Kidney glomerular epithelial cell (primary cell): ENCODE measurements at regions not wholly inside any gene's neighbourhood (a gene's known extent, or its start where the extent isn't known, plus 50 kb on each side); places are given as distances from the start of the nearest gene placed in this dataset.

ENCODE experiments used
- DNase-seq: peaks from one replicate; lab custom pipeline; 2025; lab: John Stamatoyannopoulos, UW

DNA sequence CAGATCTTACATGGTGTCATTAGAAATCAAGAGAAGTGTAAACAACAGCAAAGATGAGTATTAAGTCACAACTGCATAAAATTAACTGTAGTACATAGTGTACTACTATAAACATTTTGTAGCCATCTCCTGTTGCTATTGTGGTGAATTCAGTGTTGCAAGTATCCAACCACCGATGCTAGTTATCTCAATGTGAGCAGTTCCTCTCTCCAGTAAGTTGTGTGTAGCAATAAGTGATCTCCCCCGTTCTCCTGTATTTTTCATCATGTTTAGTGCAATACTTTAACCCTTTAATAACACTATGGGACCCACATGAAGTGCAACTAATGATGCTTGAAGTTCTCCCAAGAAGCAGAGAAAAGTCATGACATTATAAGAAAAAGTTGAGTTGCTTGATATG, 264.7 kb upstream of the KCNH8 start:
- DNase-seq, result no peak

DNA sequence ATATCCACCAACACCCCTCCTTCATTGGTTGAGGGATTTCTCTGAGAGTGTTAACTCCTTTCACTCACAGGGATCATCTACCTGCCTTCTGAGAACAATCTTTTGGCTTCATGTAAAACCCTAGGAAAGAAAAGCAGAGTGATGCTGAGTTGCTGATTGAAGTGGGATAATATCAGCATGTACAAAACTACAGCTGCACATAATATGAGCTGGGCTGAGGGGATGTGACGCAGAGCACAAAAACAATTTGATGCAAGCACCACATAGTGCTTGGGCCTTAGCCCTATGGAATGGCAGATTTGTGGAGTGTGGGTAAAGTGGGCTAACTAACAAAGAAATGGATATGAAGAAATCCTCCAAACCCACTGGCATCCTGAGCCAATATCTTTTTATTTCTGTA, 267.6 kb upstream of the KCNH8 start:
- DNase-seq, result no peak

DNA sequence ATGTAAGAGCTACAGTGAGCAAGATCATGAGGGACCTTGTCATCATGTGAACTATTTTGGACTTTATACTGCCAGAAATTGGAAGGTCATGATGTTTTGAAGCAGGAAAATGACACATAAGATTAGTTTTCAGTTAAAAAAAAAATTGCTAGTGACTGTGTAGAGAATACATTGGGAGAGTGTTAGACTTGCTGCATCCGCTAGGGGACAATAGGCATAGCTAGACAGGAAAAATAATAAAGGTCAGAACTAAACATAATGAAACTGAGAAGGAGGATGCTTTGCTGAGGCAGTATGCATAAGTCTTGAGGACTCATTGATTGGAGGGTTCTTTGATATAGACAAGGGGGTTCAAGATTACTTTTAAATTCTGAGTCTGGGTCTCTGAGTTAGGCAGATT, 275.8 kb upstream of the KCNH8 start:
- no peak for DNase-seq

DNA sequence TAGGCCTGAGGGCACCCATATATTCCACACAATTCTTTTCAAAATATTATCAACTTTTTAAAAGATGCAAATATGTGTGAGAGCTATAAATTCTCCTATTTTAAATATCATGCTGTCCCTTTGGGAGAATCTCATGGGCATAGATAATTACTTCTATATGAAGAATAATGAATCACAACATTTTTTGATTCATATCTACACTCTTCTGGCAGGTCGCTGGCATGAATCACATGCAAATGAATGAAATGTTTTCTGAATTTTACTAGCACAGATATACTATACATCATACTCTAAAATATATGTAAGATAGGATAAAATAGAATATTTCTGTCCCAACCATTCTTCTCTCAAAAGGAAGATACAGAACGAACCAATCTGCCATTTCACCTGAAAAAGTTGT, 277.7 kb upstream of the KCNH8 start:
- DNase-seq, result no peak

DNA sequence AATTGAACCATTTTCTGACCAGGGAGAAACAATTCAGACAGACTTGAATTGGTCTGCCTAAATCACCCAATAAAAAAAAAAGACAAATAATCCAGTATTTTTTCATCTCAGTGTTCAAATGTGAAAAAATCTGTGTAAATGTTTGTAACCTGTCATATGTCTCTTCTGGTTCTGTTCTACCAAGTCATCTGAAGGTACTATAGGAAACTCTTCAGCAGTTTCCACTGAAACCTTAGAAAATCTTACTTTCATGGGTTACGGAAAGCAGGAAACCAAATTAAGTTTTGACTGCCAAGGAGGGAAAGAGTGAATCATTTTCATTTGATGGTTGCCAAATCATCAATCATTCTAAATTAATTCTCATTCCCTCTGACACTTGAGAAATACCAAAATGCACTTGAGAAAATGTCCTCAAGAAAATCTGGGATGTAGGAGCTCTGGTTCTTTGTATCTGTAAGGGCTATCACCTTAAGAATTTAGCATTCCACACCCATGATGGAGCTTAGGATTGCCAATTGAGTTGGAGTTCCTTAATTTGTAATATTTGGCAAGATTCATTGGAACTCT, 278.2 kb upstream of the KCNH8 start:
- no peak for DNase-seq

DNA sequence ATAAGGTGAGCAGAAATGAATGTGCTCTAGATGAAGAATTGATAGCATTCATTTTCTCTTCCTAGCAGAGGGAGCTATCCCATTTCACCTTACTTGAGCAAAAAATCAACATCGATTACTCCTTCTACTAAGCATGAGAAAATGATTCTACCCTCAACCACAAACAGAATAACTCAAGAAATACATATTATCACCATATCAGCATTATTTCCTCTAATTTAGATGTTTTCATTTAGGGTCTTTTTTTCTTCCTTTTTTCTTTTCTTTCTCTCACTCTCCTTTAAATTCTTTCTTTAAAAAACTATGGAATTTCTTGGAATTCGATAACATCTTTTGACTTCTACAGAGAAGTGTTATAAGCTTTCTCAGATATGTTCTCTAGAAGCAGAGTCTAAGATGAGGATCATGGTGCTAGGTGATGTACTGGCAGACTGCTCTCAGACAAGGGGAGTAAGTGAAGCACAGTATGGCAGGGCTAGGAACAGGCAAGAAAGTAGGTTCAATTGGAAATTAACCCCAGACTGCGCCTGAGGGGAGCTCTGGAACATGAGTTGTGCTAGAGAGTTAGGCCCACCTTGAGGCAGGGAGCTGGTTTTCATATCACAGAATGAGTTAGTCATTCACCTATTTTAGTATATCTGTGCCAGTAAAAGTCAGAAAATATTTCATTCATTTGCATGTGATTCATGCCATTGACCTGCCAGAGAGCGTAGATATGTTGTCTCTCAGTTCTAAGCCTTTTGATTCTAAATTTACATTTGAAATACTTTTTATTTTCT, 279.2 kb upstream of the KCNH8 start:
- no peak for DNase-seq

GRCh38 chr3:18866899-18867298, 281.4 kb upstream of the KCNH8 start:
- DNase-seq, result no peak

- no peak for DNase-seq
These were observed 283.2 kb upstream of the KCNH8 start for GRCh38 chr3:18864933-18865731.

GRCh38 chr3:18862077-18862476, 286.2 kb upstream of the KCNH8 start:
- no peak for DNase-seq

GRCh38 chr3:18861137-18861536, 287.2 kb upstream of the KCNH8 start:
- DNase-seq, result no peak

- no peak for DNase-seq
These were observed 295.0 kb upstream of the KCNH8 start for GRCh38 chr3:18853269-18853668.

DNA sequence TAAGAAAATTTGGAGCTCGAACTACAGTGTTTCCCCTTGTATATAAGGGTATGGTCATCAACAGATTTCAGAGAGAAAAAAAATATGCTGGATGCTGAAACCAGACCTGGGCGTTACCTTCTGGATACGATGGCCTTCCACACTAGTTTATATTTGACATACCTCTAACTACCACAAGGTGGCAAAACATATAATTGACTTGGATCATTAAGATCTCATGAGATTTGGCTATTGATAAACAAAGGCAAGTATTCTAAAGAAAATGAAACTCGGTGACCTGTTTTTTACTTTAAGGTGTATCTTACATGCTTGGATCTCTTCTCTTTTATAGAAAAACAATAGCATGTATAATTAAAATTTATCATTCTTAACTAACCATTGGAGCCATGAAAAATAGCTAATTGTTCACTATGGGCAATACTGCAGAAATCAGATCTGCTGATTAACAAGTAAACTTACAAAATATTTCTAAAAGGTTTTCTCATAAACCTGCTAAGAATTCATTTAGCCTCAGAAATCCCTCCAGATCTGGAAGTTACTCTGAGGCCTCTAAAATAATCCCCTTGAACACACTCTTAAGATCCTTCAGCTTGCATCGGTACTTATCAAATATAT, 300.6 kb upstream of the KCNH8 start:
- DNase-seq, result peak; percentile 9

GRCh38 chr3:18843983-18844382, 304.3 kb upstream of the KCNH8 start:
- DNase-seq, result no peak

DNA sequence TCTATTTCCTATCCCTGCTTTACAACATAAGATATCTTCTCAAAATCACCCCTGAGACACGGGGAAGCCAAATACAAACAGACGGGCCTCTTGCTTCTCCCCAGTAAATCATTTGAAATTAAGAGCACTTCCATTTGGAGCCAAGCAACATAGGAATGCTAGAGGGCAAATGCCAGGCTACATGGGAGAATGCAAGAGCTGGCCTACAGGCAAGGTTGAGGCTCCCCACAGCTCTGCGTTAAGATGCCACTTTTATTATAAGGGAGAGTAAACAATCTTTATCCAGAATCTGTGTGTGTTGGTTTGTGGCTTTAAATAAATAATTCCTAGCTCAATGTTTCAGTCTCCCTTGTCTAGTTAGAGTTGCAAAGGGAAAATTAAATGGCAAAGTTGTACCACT, 305.1 kb upstream of the KCNH8 start:
- no peak for DNase-seq

DNA sequence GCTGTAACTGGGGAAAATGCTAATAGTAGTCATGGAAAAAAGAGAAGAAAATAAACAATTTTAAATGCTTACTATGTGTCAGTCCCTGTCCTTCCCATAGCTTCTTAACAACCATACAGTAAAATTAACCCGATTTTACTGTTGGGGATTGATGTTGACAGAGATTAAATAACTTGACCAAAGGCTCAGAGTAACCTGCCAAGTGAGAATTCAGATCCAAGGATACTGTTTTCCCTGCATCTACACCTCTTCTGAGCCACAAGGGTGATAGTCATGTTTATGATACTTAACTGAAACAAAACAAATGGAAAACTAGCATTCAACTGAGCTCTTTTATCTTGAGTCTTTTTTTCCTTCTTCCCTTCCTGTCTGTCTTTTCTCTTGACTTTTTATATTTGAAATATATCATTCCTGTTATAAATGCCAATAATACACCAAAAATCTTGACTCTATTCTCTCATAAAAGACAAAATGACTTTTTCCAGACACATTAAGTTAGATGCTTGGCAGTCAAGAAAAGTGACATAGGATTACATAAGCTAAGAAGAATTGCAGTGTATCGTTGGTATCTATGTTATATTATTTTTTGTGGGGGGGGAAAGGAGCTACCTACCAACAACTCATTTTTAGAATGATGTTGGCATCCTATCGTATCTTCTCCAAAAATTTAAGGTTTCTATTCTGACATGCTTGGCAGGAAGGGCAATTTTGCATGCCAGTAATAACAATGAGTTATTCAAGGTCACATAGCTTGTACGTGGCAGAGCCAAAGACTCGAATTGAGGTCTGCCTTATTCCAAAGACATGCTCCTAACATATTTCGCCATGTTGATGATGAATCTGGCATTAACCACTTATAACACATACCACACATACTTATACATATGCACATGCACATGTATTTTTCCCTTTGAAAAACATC, 306.6 kb upstream of the KCNH8 start:
- no peak for DNase-seq

GRCh38 chr3:18840535-18841137, 307.7 kb upstream of the KCNH8 start:
- no peak for DNase-seq

GRCh38 chr3:18838758-18839157, 309.6 kb upstream of the KCNH8 start:
- DNase-seq, result no peak

- DNase-seq, result no peak
These were observed 311.1 kb upstream of the KCNH8 start for GRCh38 chr3:18837137-18837755.

DNA sequence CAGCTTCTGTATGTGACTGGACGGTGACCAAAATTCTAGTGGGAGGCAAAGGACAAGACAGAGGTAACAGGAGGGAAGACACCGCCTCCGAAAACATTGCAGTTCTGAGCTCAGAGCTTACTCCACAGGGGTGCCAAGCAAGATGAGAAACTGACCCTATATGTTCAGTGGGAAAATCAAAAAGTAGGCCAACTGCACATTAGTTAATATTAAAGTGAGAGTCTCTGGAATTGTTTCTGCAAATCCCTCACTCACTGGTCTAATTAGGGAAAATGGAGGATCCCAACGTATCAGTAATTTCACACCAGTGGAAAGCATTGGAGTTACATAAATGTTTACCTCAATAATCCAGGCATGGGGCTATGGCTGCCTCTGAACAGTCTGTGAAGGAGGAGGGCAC, 313.3 kb upstream of the KCNH8 start:
- no peak for DNase-seq

- no peak for DNase-seq
These were observed 318.2 kb upstream of the KCNH8 start for GRCh38 chr3:18830087-18830486.

DNA sequence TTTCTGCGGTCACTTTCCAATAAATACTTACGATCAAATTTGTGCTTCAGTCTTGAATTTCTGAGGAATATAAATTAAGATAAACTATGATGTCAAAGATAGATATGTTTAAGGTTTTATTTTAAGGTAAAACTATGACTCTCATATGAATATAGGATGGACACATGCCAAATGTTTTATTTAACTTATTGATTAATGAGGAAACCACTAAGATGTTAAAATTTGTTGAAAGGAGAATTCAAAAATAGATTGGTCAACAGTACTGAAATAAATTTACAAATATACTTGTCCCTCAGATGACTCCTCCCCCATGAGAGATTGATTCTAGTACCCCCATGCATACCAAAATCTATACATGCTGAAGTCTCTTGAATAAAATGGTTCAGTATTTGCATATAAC, 319.7 kb upstream of the KCNH8 start:
- no peak for DNase-seq
